Stimulated activated CD4-positive, alpha-beta T cell treated with anti-CD3 and anti-CD28 coated beads, Interleukin-2, amount 100 ng/mL, for 24 hours (primary cell): ENCODE measurements at regions not wholly inside any gene's neighbourhood (a gene's known extent, or its start where the extent isn't known, plus 50 kb on each side); places are given as distances from the start of the nearest gene placed in this dataset.

Experiments
- DNase-seq, 2 donors: peaks; one replicate each; pipeline ENCODE4 v3.0.0-alpha.2; 2020

DNA sequence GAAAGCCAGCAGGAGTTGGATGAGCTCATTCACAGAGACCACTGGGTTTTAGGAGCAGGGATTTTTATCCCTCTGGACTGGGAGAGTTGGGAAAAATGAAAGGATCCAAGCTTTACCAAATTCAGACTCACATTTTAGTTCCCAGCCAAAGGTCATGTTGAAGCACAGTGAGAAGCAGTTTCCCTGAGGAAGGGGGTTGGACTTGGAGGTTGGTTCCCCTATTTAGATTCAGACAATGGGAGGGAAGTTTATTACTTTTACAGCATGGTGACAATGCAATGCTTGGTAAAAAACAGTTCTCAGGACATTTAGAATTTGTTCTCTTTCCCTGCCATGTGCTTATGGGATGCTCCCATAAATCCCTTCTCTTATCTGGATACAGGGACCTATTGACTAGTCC, 57.3 kb upstream of the ZNF648 start:
- DNase-seq: no peak

DNA sequence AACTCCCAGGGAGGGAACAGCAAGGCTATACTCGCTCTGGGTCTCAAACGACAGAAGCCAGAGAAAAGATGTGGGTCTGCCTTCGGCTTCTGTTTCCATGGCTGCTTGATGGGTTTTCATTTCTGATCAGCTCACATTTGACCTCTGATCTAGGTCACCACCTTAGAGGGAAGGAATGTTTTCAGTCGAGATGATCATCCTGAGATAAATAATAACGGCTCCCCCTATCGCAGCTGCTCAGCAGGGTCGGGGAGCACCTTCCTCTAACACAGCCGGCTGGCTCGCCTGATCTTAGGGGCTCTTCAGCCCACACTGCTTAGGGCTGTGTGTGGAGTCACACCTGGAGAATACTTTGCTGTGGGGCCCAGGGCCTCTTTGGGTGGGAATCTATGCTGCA, 53.1 kb upstream of the ZNF648 start:
- no peak for DNase-seq

DNA sequence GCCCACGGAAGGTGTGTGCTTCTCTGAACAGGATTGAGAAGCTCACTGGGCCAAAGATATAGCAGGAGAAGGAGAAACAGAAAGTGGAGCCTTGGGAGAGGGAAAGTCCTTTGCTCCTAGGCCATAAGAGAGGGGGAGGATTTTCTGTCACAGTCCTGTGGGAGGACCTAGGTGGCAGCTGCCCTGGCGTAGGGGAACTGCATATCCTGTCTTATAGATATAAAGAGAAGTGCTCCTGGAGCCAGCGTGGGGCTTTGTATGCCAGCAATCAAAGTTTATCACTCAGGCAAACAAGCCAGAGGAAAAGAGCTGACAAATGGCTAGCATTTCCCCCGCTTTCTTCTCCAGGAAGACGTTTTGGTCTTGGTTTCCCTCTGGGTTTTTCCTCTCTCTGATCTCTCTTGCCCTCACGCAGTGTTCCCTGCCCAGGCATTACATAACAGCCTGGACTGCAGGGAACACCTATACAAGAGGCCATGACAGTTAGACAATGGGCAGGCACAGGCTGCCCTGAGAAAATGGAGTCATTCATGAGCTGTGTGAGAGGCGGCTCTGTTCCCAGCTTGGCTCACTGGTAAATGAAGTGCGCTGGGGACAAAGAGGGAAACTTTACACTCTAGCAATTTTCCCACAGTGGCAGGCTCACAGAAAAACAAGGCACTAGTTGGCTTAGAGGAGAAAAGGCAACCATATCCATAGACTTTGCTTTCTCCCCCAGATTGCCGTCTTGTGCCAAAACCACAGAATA, 52.5 kb upstream of the ZNF648 start:
- DNase-seq: no peak

DNA sequence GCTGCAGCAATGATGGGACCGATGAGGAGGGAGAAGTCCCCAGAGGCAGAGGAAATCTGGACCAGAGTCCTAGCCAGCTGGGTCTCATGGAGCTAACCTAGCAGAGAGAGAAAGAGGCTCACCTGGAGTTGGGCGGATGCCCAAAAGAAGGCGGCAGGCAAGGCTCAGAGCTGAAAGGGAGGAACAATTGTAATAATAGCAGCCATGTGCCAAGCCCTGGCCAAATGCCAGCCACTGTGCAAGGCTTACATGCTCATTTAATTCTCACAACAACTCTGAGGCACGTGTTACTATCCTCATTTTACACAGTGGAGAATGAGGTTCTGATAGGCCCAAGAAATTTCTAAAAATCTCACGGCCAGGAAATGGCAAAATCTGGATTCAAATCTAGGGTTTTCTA, 50.0 kb upstream of the ZNF648 start:
- DNase-seq: no peak
